ENCODE measurements at regions not wholly inside any gene's neighbourhood (a gene's known extent, or its start where the extent isn't known, plus 50 kb on each side); places are given as distances from the start of the nearest gene placed in this dataset.

- Mint-ChIP-seq H3K4me1 (peaks cover 13% of the 10 kb centered on the region), H3K27ac (no peak overlapping the region), H3K36me3 (ENCODE audit: low read depth) (no peaks in the 10 kb centered on the region), H3K27me3 (ENCODE audit: insufficient read depth, low read depth, poor library complexity) (peaks cover 13% of the 10 kb centered on the region), H3K9me3 (no peaks in the 10 kb centered on the region; the same call in 2 of the 3 replicates), H3K4me3 (no peak overlapping the region)
- no peaks in the 10 kb centered on the region for H3K36me3 ChIP-seq (ENCODE audit: insufficient read depth)
- no peak overlapping the region for H2AFZ ChIP-seq
- no peak for TF ChIP-seq POLR2AphosphoS5 (IDR thresholded peaks at IDR 0.05; ENCODE audit: low read depth)
- no peak for TF ChIP-seq EZH2 (IDR thresholded peaks at IDR 0.05; ENCODE audit: low read depth, unreplicated experiment)
- TF ChIP-seq CREB1 (CRISPR knock-in tag; IDR thresholded peaks at IDR 0.05; ENCODE audit: low read depth), result no peak
- TF ChIP-seq STAT1 (IDR thresholded peaks at IDR 0.05; ENCODE audit: unreplicated experiment), result no peak
- TF ChIP-seq CTCF (conservative IDR thresholded peaks at IDR 0.05; ENCODE audit: low read depth in 2 of 2), result no peak
- no peak overlapping the region for H3K4me3 ChIP-seq
- DNase-seq (ENCODE audit: low spot score), result no peak
- ATAC-seq, result no peak
- H3K79me2 ChIP-seq (replicated peaks; ENCODE audit: insufficient read depth), result no peaks in the 10 kb centered on the region
- H3K4me2 ChIP-seq, result no peak overlapping the region
- H3K27me3 ChIP-seq (ENCODE audit: insufficient read depth), result no peaks in the 10 kb centered on the region
- H3K27ac ChIP-seq (ENCODE audit: low read depth), result no peak overlapping the region
- no peaks in the 10 kb centered on the region for H4K20me1 ChIP-seq (replicated peaks; ENCODE audit: insufficient read depth)
- no peaks in the 10 kb centered on the region for H3F3A ChIP-seq (replicated peaks; ENCODE audit: low read depth)
- H3K9me2 ChIP-seq (ENCODE audit: insufficient read depth), result peaks cover 3% of the 10 kb centered on the region; the same call in 1 of the 2 replicates
- no peaks in the 10 kb centered on the region; the same call in 1 of the 2 replicates for H3K4me1 ChIP-seq (ENCODE audit: insufficient read depth)
These were observed 500.2 kb upstream of the TNP1 start for GRCh38 chr2:217360111-217360510.

GRCh38 chr2:217357886-217358620 is 498.2 kb upstream of the TNP1 start:
- Histone ChIP-seq H3K4me1 (ENCODE audit: insufficient read depth) (no peaks in the 10 kb centered on the region; the same call in 1 of the 2 replicates), H3K36me3 (ENCODE audit: insufficient read depth) (no peaks in the 10 kb centered on the region), H3K79me2 (replicated peaks; ENCODE audit: insufficient read depth) (no peaks in the 10 kb centered on the region), H4K20me1 (replicated peaks; ENCODE audit: insufficient read depth) (no peaks in the 10 kb centered on the region), H3K27ac (ENCODE audit: low read depth) (no peak overlapping the region), H3F3A (replicated peaks; ENCODE audit: low read depth) (no peaks in the 10 kb centered on the region), H3K27me3 (ENCODE audit: insufficient read depth) (no peaks in the 10 kb centered on the region), H3K9me2 (ENCODE audit: insufficient read depth) (peaks cover 3% of the 10 kb centered on the region; the same call in 1 of the 2 replicates), H3K4me2 (no peak overlapping the region), H2AFZ (no peak overlapping the region), H3K4me3 (no peak overlapping the region)
- no peak for TF ChIP-seq STAT1 (IDR thresholded peaks at IDR 0.05; ENCODE audit: unreplicated experiment)
- TF ChIP-seq CTCF (conservative IDR thresholded peaks at IDR 0.05; ENCODE audit: low read depth in 2 of 2), result no peak
- TF ChIP-seq NANOG (IDR thresholded peaks at IDR 0.05; ENCODE audit: borderline replicate concordance), result no peak
- no peak for TF ChIP-seq REST (IDR thresholded peaks at IDR 0.05; ENCODE audit: unreplicated experiment)
- no peak for TF ChIP-seq ETS1 (IDR thresholded peaks at IDR 0.05)
- no peak for TF ChIP-seq ZNF331 (CRISPR knock-in tag; IDR thresholded peaks at IDR 0.05; ENCODE audit: low read depth)
- TF ChIP-seq EZH2 (IDR thresholded peaks at IDR 0.05; ENCODE audit: low read depth, unreplicated experiment), result no peak
- peak; percentile 50; the same call in 2 of the 3 replicates for ATAC-seq
- H3K4me1 Mint-ChIP-seq, result peaks cover 13% of the 10 kb centered on the region
- H3K4me3 Mint-ChIP-seq, result no peak overlapping the region
- peaks cover 7% of the 10 kb centered on the region for H3K27me3 Mint-ChIP-seq (ENCODE audit: insufficient read depth, low read depth, poor library complexity)
- DNase-seq (ENCODE audit: low spot score), result peak; percentile 47
- H3K9me3 Mint-ChIP-seq, result no peaks in the 10 kb centered on the region
- H3K36me3 Mint-ChIP-seq (ENCODE audit: low read depth), result no peaks in the 10 kb centered on the region
- H3K27ac Mint-ChIP-seq, result no peak overlapping the region
